ENCODE measurements at regions not wholly inside any gene's neighbourhood (a gene's known extent, or its start where the extent isn't known, plus 50 kb on each side); places are given as distances from the start of the nearest gene placed in this dataset.

DNA sequence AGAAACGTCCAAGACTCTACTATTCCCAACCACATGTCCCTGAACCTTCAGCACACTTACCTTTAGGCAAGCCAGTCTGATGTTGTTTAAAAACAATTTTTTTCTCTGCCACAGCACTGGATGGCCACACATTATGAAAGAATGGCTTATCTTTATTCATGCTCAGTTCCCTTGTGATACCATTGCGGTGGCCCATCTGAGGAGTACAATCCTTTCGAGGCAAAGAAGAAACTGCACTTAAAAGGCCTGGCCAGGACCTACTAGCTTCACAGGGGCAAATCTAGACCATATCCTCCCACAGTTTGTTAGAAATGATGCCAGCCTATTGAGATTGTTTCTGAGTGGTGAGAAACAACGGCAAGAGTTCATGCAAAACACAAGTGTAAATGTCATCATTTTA, 88.4 kb upstream of the PLEKHG1 start:
- TF ChIP-seq KDM5B (CRISPR knock-in tag; IDR thresholded peaks at IDR 0.05; ENCODE audit: borderline replicate concordance) (no peak), MAFF (IDR thresholded peaks at IDR 0.05; ENCODE audit: low read depth, low read length) (no peak), NFYB (CRISPR knock-in tag; IDR thresholded peaks at IDR 0.05) (no peak), REST (IDR thresholded peaks at IDR 0.05; ENCODE audit: borderline replicate concordance in 1 of 2, low read depth in 1 of 2, low read length in 2 of 2) (no peak), YY1 (IDR thresholded peaks at IDR 0.05; ENCODE audit: insufficient read depth, insufficient replicate concordance, low read depth, low read length) (no peak)
- TF ChIP-seq, protein P1, sequence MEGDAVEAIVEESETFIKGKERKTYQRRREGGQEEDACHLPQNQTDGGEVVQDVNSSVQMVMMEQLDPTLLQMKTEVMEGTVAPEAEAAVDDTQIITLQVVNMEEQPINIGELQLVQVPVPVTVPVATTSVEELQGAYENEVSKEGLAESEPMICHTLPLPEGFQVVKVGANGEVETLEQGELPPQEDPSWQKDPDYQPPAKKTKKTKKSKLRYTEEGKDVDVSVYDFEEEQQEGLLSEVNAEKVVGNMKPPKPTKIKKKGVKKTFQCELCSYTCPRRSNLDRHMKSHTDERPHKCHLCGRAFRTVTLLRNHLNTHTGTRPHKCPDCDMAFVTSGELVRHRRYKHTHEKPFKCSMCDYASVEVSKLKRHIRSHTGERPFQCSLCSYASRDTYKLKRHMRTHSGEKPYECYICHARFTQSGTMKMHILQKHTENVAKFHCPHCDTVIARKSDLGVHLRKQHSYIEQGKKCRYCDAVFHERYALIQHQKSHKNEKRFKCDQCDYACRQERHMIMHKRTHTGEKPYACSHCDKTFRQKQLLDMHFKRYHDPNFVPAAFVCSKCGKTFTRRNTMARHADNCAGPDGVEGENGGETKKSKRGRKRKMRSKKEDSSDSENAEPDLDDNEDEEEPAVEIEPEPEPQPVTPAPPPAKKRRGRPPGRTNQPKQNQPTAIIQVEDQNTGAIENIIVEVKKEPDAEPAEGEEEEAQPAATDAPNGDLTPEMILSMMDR (CRISPR knock-in tag; IDR thresholded peaks at IDR 0.05), result no peak

All from HepG2 (cell line).